ENCODE measurements at regions not wholly inside any gene's neighbourhood (a gene's known extent, or its start where the extent isn't known, plus 50 kb on each side); places are given as distances from the start of the nearest gene placed in this dataset.

DNA sequence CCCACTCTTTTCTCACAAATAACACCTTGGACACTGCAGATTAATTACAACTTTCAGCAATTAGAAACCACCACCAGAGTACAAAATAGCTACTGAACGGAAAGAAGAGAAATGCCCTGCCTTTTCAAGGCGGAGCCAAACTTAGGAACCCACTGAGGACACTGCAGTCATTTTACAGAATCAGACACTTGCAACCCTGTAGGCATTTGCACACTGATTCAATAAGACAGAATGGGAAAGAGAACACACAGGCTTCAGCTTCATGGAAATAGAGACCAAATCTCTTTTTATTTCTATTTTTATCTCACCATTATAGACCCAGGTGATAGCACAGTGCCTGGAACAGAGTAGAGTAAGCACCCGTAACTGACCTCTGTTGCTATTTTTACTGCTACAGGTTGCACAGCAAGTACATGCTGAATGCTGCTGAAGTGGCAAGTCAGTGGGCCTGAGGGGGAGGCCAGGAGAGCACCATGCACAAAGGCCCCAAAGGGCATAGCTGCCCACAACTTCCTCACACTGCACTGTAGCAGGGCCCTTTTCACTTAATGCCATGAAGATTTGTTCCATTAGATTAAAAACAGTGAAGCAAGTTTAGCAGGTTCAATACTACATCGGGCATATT, 50.7 kb upstream of the EDARADD start:
- Histone ChIP-seq H3K27me3 (replicated peaks in 1 of 2; ENCODE audit: control insufficient read depth in 2 of 2, insufficient read depth in 2 of 2, low read length in 1 of 2) (no peaks in the 10 kb centered on the region), H3K9me3 (replicated peaks; ENCODE audit: control insufficient read depth, insufficient read depth, low read length) (no peaks in the 10 kb centered on the region), H3K79me2 (ENCODE audit: control insufficient read depth, insufficient read depth, low read length) (no peaks in the 10 kb centered on the region), H3K4me3 (no peak overlapping the region), H3K9ac (ENCODE audit: control insufficient read depth, insufficient read depth, low read length) (no peak overlapping the region), H3K36me3 (ENCODE audit: control insufficient read depth in 2 of 2, insufficient read depth in 2 of 2, low read length in 1 of 2) (no peaks in the 10 kb centered on the region), H4K20me1 (ENCODE audit: control insufficient read depth, insufficient read depth) (no peaks in the 10 kb centered on the region), H2AFZ (ENCODE audit: control insufficient read depth, low read depth, low read length) (no peak overlapping the region; the same call in 1 of the 2 replicates), H3K4me1 (ENCODE audit: control insufficient read depth, insufficient read depth, low read length) (no peaks in the 10 kb centered on the region), H3K4me2 (ENCODE audit: control insufficient read depth, insufficient read depth) (no peak overlapping the region), H3K27ac (ENCODE audit: control insufficient read depth, insufficient read depth) (no peak overlapping the region)
- ATAC-seq (no peak), DNase-seq (ENCODE audit: low read depth, low spot score) (no peak), FAIRE-seq (no peak)
- BruUV-seq (replicated peaks) = no TSS peak
- RAD21 ChIA-PET (ENCODE audit: unreplicated experiment) = no interaction called here
- 29% methylated on average over 4 of the region's 4 CpGs for WGBS (ENCODE audit: insufficient coverage, insufficient replicate concordance, low lambda C conversion rate, missing lambda C conversion rate)
- CTCF ChIA-PET = interaction anchor here (1.0 to 1.7 kb wide), 2 partner anchors 231 to 235 kb away, joined by 3 to 4 read pairs; no protein-coding TSS in a partner anchor
- in situ Hi-C loops (cut with MboI) = no loop called here
- POLR2A ChIA-PET = interaction anchor here (0.8 kb wide), 1 partner anchor 111 kb away, joined by 3 read pairs; no protein-coding TSS in a partner anchor
- SMC1A ChIA-PET (ENCODE audit: uncharacterized antibody, unreplicated experiment) = interaction anchor here (0.8 to 0.9 kb wide), 2 partner anchors 17 to 76 kb away, joined by 3 read pairs; no protein-coding TSS in a partner anchor
- intact Hi-C loops (cut with micrococcal nuclease; ENCODE audit: unreplicated experiment) = no loop called here
- TF ChIP-seq GABPA (IDR thresholded peaks at IDR 0.05; ENCODE audit: low read depth) = no peak

DNA sequence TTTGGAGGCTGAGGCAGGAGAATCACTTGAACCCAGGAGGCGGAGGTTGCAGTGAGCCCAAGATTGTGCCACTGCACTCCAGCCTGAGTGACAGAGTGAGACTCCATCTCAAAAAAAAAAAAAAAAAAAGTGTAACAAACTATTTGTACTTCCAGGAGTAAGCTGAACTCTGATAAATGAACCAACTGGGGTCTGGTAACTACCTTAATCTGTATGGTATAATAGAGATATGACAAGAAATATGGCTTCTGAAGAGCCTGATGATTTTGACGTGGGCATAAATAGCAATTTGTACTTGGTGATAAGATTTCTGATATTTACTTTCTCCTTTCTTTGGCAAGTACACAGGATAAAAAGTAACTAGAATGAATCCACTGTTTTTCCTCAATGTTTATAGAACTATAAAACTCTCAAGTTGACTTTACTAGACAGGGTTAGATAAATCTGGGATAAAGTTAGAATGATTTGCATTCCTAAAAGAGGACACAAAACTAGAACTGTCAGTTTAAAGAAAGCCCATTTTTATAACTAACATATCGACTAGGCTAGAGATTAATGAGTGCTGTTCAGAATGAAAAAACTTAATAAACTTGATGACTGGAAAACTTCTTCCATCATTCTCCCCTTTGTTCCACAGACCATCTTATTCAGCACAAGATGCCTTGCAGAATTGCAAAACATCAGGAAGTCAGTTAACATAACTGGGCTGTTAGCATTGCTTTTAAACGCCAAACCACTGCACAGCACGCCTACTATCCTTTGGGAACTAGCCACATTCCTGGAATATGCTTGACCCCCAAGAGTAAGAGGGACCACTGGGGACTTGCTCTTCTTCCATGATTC, 51.5 kb upstream of the EDARADD start:
- SMC1A ChIA-PET (ENCODE audit: uncharacterized antibody, unreplicated experiment) = interaction anchor here (0.6 to 0.9 kb wide), 3 partner anchors 18 to 75 kb away, joined by 3 to 4 read pairs (median 3); no protein-coding TSS in a partner anchor
- H3K79me2 ChIP-seq (ENCODE audit: control insufficient read depth, insufficient read depth, low read length) = no peaks in the 10 kb centered on the region
- H3K27me3 ChIP-seq (replicated peaks in 1 of 2; ENCODE audit: control insufficient read depth in 2 of 2, insufficient read depth in 2 of 2, low read length in 1 of 2) = no peaks in the 10 kb centered on the region
- no peak overlapping the region for H3K9ac ChIP-seq (ENCODE audit: control insufficient read depth, insufficient read depth, low read length)
- no peak overlapping the region for H3K4me2 ChIP-seq (ENCODE audit: control insufficient read depth, insufficient read depth)
- H2AFZ ChIP-seq (ENCODE audit: control insufficient read depth, low read depth, low read length) = no peak overlapping the region
- CTCF ChIA-PET = interaction anchor here (1.7 kb wide), 1 partner anchor 234 kb away, joined by 4 read pairs; no protein-coding TSS in a partner anchor
- H3K36me3 ChIP-seq (ENCODE audit: control insufficient read depth in 2 of 2, insufficient read depth in 2 of 2, low read length in 1 of 2) = no peaks in the 10 kb centered on the region
- no peak overlapping the region for H3K27ac ChIP-seq (ENCODE audit: control insufficient read depth, insufficient read depth)
- RAD21 ChIA-PET (ENCODE audit: unreplicated experiment) = no interaction called here
- H3K9me3 ChIP-seq (replicated peaks; ENCODE audit: control insufficient read depth, insufficient read depth, low read length) = no peaks in the 10 kb centered on the region
- WGBS (ENCODE audit: insufficient coverage, insufficient replicate concordance, low lambda C conversion rate, missing lambda C conversion rate) = 58% methylated on average over 5 of the region's 5 CpGs
- in situ Hi-C loops (cut with MboI) (no loop called here), intact Hi-C loops (cut with micrococcal nuclease; ENCODE audit: unreplicated experiment) (no loop called here)
- POLR2A ChIA-PET = interaction anchor here (0.8 kb wide), 1 partner anchor 112 kb away, joined by 3 read pairs; no protein-coding TSS in a partner anchor
- no peak for ATAC-seq
- no peak overlapping the region for H3K4me3 ChIP-seq
- FAIRE-seq = no peak
- no peaks in the 10 kb centered on the region for H4K20me1 ChIP-seq (ENCODE audit: control insufficient read depth, insufficient read depth)
- H3K4me1 ChIP-seq (ENCODE audit: control insufficient read depth, insufficient read depth, low read length) = no peaks in the 10 kb centered on the region
- DNase-seq (ENCODE audit: low read depth, low spot score) = no peak
- no TSS peak for BruUV-seq (replicated peaks)
- TF ChIP-seq, protein P1, sequence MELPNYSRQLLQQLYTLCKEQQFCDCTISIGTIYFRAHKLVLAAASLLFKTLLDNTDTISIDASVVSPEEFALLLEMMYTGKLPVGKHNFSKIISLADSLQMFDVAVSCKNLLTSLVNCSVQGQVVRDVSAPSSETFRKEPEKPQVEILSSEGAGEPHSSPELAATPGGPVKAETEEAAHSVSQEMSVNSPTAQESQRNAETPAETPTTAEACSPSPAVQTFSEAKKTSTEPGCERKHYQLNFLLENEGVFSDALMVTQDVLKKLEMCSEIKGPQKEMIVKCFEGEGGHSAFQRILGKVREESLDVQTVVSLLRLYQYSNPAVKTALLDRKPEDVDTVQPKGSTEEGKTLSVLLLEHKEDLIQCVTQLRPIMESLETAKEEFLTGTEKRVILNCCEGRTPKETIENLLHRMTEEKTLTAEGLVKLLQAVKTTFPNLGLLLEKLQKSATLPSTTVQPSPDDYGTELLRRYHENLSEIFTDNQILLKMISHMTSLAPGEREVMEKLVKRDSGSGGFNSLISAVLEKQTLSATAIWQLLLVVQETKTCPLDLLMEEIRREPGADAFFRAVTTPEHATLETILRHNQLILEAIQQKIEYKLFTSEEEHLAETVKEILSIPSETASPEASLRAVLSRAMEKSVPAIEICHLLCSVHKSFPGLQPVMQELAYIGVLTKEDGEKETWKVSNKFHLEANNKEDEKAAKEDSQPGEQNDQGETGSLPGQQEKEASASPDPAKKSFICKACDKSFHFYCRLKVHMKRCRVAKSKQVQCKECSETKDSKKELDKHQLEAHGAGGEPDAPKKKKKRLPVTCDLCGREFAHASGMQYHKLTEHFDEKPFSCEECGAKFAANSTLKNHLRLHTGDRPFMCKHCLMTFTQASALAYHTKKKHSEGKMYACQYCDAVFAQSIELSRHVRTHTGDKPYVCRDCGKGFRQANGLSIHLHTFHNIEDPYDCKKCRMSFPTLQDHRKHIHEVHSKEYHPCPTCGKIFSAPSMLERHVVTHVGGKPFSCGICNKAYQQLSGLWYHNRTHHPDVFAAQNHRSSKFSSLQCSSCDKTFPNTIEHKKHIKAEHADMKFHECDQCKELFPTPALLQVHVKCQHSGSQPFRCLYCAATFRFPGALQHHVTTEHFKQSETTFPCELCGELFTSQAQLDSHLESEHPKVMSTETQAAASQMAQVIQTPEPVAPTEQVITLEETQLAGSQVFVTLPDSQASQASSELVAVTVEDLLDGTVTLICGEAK (IDR thresholded peaks at IDR 0.05; ENCODE audit: borderline replicate concordance) = no peak
- TF ChIP-seq BCL11A (IDR thresholded peaks at IDR 0.05; ENCODE audit: low read depth, low read length) (no peak), ELK1 (IDR thresholded peaks at IDR 0.05; ENCODE audit: low read depth, low read length) (no peak), SUZ12 (IDR thresholded peaks at IDR 0.05; ENCODE audit: unreplicated experiment) (no peak), CBX5 (IDR thresholded peaks at IDR 0.05; ENCODE audit: low read depth) (no peak), JUNB (IDR thresholded peaks at IDR 0.05) (no peak), MYB (IDR thresholded peaks at IDR 0.05; ENCODE audit: borderline replicate concordance, low read depth, low read length) (no peak), ZNF24 (IDR thresholded peaks at IDR 0.05) (no peak)

Data from GM12878 (cell line).